Heart left ventricle (tissue), 16 donors: ENCODE measurements at regions not wholly inside any gene's neighbourhood (a gene's known extent, or its start where the extent isn't known, plus 50 kb on each side); places are given as distances from the start of the nearest gene placed in this dataset.

Source experiments
- ATAC-seq, 4 donors: fragments of 200-7000 bp; cut with Tn5 transposase; one replicate each; pipeline ENCODE4 v1.9.1; 2020 to 2022; ENCODE audit warnings: moderate library complexity in 4 of 4, mild to moderate bottlenecking in 3 of 4, moderate number of reproducible peaks in 1 of 4
- DNase-seq, 5 donors: peaks; one replicate each; pipeline ENCODE4 v3.0.0-alpha.2; 2020
- H3K27ac ChIP-seq, 12 donors: fragments of 200-600 bp; sonication (generic) in 4 of 12; one replicate each; pipeline versions ENCODE4 v1.5.0 to v1.8.0; 2016 to 2022; ENCODE audit warnings: mild to moderate bottlenecking in 2 of 12
- H3K27me3 ChIP-seq, 9 donors: fragments of 200-600 bp; sonication (generic) in 2 of 9; one replicate each; pipeline versions ENCODE4 v1.5.1 to v1.8.0; 2016 to 2022; ENCODE audit warnings: mild to moderate bottlenecking in 3 of 9
- H3K36me3 ChIP-seq, 9 donors: fragments of 200-600 bp; sonication (generic) in 2 of 9; one replicate each; pipeline versions ENCODE4 v1.5.0 to v1.8.0; 2018 to 2022; ENCODE audit warnings: mild to moderate bottlenecking in 2 of 9
- H3K4me1 ChIP-seq, 12 donors: fragments of 200-600 bp; sonication (generic) in 4 of 12; one replicate each; pipeline versions ENCODE4 v1.5.0 to v1.8.0; 2016 to 2022; ENCODE audit warnings: mild to moderate bottlenecking in 3 of 12
- H3K4me3 ChIP-seq, 12 donors: fragments of 200-600 bp; sonication (generic) in 4 of 12; one replicate each; pipeline versions ENCODE4 v1.5.0 to v1.8.0; 2017 to 2022; ENCODE audit warnings: mild to moderate bottlenecking in 9 of 12, moderate library complexity in 4 of 12
- H3K9me3 ChIP-seq, 12 donors: fragments of 200-600 bp; sonication (generic) in 4 of 12; one replicate each; pipeline versions ENCODE4 v1.5.0 to v1.8.0; 2016 to 2022; ENCODE audit warnings: mild to moderate bottlenecking in 1 of 12
- CTCF ChIP-seq, 12 donors: fragments of 200-600 bp; sonication (generic) in 4 of 12; IDR thresholded peaks; one replicate each; pipeline versions ENCODE4 v1.5.0 to v1.8.0; 2018 to 2022; ENCODE audit warnings: antibody characterized with exemption in 12 of 12, mild to moderate bottlenecking in 5 of 12
- POLR2A ChIP-seq, 2 donors: fragments of 450-650 bp; IDR thresholded peaks; one replicate each; pipeline ENCODE4 v1.6.1; 2017; ENCODE audit warnings: antibody characterized with exemption in 2 of 2, mild to moderate bottlenecking in 2 of 2, moderate library complexity in 2 of 2
- WGBS, 4 donors: extraction: QIAGEN DNeasy Blood & Tissue Kit in 2 of 4; methylation state at CpG; one replicate each; pipeline versions ENCODE4 v1.1.5 to v1.1.7; 2013 to 2018; 5-methylcytosine and 5-hydroxymethylcytosine counted together
- intact Hi-C, 10 donors: fragments of 100-400 bp; cut with DNase I; formaldehyde crosslinking; loops; one replicate each; pipeline versions ENCODE4 v1.11.1 to v1.14.2; 2022
- donor health status: ischemic (EF 13 %, LVEDD 7.1; RV severe dilation, severe dysfunction).
- donor health status: healthy with polysubstance abuse.
- donor health status: DM: no; HTN: yes; CAD: no.
- donor health status: DM: no; HTN: no; CAD: no.
- donor health status: ischemic (EF 25% LVEDD 6.9; RV normal size, moderate dysfunction).
- donor health status: ischemic (EF 25% LVEDD 5.7; RV mildly dilated, moderate dysfunction).
- donor health status: healthy.
- donor health status: DM: yes; HTN: yes; CAD: no.
- donor health status: ischemic (EF 35%, LVEDD 5.7; RV mildly dilated, moderate dysfunction).
- donor health status: nonischemic (EF 11% LVEDD 7.7; RV severe dilation, severe dysfunction).
- donor health status: DM: yes; HTN: yes; CAD: no.
- donor health status: PGD.
- donor health status: ischemic (EF 29% LVEDD 5.4; RV normal size, mild dysfunction).
- donor health status: nonischemic (EF 23%, LVEDD 6.1; RV moderate dilation, normal function).

DNA sequence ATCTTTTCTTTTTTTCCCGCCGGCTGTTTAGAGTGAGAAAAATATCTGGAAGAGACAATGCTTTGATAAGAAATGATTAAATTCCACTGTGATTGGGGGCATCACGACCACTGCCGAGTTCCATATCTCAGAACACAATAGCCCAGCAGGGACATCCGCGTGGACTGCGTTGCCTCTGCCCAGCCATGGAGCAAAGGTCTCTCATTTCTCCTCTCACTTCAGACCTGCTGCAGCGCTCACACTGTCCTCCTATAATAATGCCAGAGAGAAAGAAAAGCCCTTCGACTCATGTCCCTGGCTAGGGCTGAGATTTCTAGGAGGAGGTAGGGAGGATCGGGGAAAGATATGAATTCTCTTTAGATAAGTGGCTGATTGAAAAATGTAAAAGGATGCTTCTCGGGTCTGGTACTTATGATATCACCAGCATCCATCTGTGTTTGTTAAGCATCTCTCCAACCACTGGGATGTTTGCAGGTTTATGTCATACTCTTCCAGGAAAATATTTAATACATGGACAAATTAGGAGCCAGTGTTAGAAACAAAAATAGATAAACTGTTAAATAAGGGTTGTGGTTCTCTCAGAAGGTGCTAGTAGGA, 472.9 kb upstream of the AKR1E2 start:
- Histone ChIP-seq H3K27me3 (no peaks in the 10 kb centered on the region), H3K4me1 (peaks cover 0 to 24% (median 19%) of the 10 kb centered on the region in 12 donors), H3K36me3 (no peaks in the 10 kb centered on the region), H3K4me3 (no peak overlapping the region), H3K27ac (peak overlapping the region in 4 of 12 donors; percentile 7 to 52 (median 22)), H3K9me3 (no peaks in the 10 kb centered on the region)
- ATAC-seq (peak in 3 of 4 donors; percentile 24 to 44 (median 42)), DNase-seq (no peak)
- TF ChIP-seq POLR2A (IDR thresholded peaks at IDR 0.05) (no peak), CTCF (IDR thresholded peaks at IDR 0.05) (no peak)
- intact Hi-C loops, result loop anchor here in 1 of 10 donors (10.0 kb wide), 1 partner anchor 302 kb away; no protein-coding TSS in a partner anchor
- 48 to 59% (median 51%) methylated on average over 11 of the region's 11 CpGs for WGBS, 4 donors

DNA sequence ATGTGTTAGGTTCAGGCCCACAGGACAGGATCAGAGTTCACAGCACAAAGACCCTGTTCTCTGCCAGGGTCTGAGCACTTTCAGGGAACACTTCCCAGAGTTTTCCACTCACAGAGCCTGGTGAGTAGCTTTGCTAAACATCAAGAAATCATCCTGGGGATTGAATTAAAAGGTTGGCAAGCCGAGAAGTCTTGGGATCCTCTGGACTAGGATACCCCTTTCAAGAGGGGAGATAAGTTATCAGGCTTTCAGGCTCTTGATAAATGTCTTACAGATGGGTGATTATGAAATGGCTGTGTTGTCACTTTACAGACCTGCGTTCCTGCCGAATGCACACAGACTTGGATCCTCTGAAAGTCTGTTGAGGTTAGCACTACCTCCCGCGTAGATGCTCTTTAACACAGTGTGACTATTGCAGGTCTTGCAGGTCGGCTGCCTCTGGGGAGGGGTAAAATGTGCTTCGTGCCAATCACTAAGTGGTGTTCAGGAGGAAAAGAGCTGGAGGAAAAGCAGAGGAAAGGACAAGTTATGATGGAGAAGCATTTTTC, 473.5 kb upstream of the AKR1E2 start:
- DNase-seq, result peak in 1 of 5 donors; percentile 40
- no peak for TF ChIP-seq CTCF (IDR thresholded peaks at IDR 0.05)
- TF ChIP-seq POLR2A (IDR thresholded peaks at IDR 0.05), result no peak
- WGBS, 4 donors, result 42 to 52% (median 45%) methylated on average over 7 of the region's 7 CpGs
- Histone ChIP-seq H3K27me3 (no peaks in the 10 kb centered on the region), H3K9me3 (no peaks in the 10 kb centered on the region), H3K4me3 (no peak overlapping the region), H3K4me1 (peaks cover 0 to 24% (median 19%) of the 10 kb centered on the region in 12 donors), H3K27ac (peak overlapping the region in 6 of 12 donors; percentile 6 to 52 (median 16)), H3K36me3 (no peaks in the 10 kb centered on the region)
- intact Hi-C loops, result loop anchor here in 1 of 10 donors (10.0 kb wide), 1 partner anchor 302 kb away; no protein-coding TSS in a partner anchor
- peak; percentile 47 to 85 (median 62) for ATAC-seq

DNA sequence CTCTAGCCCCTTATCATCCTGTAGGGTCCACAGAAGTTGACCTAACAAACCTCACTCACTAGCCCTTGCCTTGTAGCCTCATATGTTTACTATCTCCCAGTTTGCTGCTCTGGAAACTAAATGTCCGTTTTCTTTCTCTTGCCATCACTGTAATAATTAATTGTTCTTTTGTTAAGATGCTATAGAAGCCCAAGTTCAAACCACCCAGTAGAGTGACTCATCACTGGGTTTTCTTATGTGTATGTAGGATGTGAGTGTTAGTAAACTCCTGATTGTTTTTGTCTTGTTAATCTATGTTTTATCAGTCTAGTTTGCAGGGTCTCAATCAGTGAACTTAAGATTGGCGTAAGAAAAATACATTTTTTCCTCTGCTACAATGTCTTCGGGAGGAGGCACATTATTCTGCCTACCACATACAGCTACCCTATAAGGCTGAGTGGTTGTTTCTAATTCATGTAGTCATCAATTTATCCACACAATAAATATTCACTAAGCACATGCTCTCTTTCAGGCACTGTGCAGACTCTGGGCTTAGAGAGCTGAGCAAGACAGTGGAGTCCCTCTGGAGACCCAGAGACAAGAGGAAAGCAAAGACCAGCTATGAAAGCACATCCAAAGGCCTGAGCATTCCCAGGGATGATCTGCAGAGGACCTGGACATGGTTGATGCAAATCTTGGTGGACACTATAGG, 474.1 kb upstream of the AKR1E2 start:
- intact Hi-C loops, result loop anchor here in 1 of 10 donors (10.0 kb wide), 1 partner anchor 303 kb away; no protein-coding TSS in a partner anchor
- H3K4me3 ChIP-seq, result no peak overlapping the region
- H3K27me3 ChIP-seq, result no peaks in the 10 kb centered on the region
- DNase-seq, result no peak
- H3K36me3 ChIP-seq, result no peaks in the 10 kb centered on the region
- ATAC-seq, result peak in 3 of 4 donors; percentile 20 to 44 (median 42)
- no peaks in the 10 kb centered on the region for H3K9me3 ChIP-seq
- peaks cover 0 to 24% (median 19%) of the 10 kb centered on the region in 12 donors for H3K4me1 ChIP-seq
- peak overlapping the region in 5 of 12 donors; percentile 6 to 52 (median 21) for H3K27ac ChIP-seq
- 90 to 97% (median 90%) methylated on average over 3 of the region's 3 CpGs for WGBS, 4 donors
- TF ChIP-seq CTCF (IDR thresholded peaks at IDR 0.05) (no peak), POLR2A (IDR thresholded peaks at IDR 0.05) (no peak)

GRCh38 chr10:4347397-4347796, 478.6 kb upstream of the AKR1E2 start:
- Histone ChIP-seq H3K4me1 (peaks cover 0 to 35% (median 20%) of the 10 kb centered on the region in 12 donors), H3K4me3 (no peak overlapping the region), H3K9me3 (no peaks in the 10 kb centered on the region), H3K36me3 (no peaks in the 10 kb centered on the region), H3K27ac (peak overlapping the region in 1 of 12 donors; percentile 12), H3K27me3 (no peaks in the 10 kb centered on the region)
- no peak for DNase-seq
- WGBS, 4 donors, result 82 to 93% (median 87%) methylated on average over 6 of the region's 6 CpGs
- intact Hi-C loops, result loop anchor here in 4 of 10 donors (5.0 to 10.0 kb wide), 6 partner anchors 40 to 1113 kb away; no protein-coding TSS in a partner anchor
- ATAC-seq, result no peak
- no peak for TF ChIP-seq POLR2A (IDR thresholded peaks at IDR 0.05)
- no peak for TF ChIP-seq CTCF (IDR thresholded peaks at IDR 0.05)
